ENCODE measurements at regions not wholly inside any gene's neighbourhood (a gene's known extent, or its start where the extent isn't known, plus 50 kb on each side); places are given as distances from the start of the nearest gene placed in this dataset.

- TF ChIP-seq SPI1 (IDR thresholded peaks at IDR 0.05; ENCODE audit: borderline replicate concordance, low read depth) (no peak), GABPA (IDR thresholded peaks at IDR 0.05; ENCODE audit: low read depth) (no peak), REST (IDR thresholded peaks at IDR 0.05; ENCODE audit: insufficient replicate concordance, low read depth) (no peak), POLR2AphosphoS5 (IDR thresholded peaks at IDR 0.05; ENCODE audit: low read depth) (no peak), CTCF (IDR thresholded peaks at IDR 0.05; ENCODE audit: insufficient read depth, low read length) (no peak)
- no peak overlapping the region for H3K27ac ChIP-seq (replicated peaks)
- H3K27me3 ChIP-seq (ENCODE audit: insufficient read depth, poor library complexity, severe bottlenecking): no peaks in the 10 kb centered on the region
- H3K4me3 ChIP-seq (replicated peaks; ENCODE audit: insufficient read depth, low read length): no peak overlapping the region
- no peak for DNase-seq (ENCODE audit: low read depth in 1 of 2, low spot score in 1 of 2)
Observed at GRCh38 chr3:167920747-167921146, 175.0 kb downstream of the GOLIM4 start.

- H3K4me3 ChIP-seq (replicated peaks; ENCODE audit: insufficient read depth, low read length): no peak overlapping the region
- H3K27me3 ChIP-seq (ENCODE audit: insufficient read depth, poor library complexity, severe bottlenecking): no peaks in the 10 kb centered on the region
- no peak for DNase-seq (ENCODE audit: low read depth in 1 of 2, low spot score in 1 of 2)
- H3K27ac ChIP-seq (replicated peaks): no peak overlapping the region
- TF ChIP-seq POLR2AphosphoS5 (IDR thresholded peaks at IDR 0.05; ENCODE audit: low read depth): no peak
- no peak for TF ChIP-seq CTCF (IDR thresholded peaks at IDR 0.05; ENCODE audit: insufficient read depth, low read length)
- TF ChIP-seq GABPA (IDR thresholded peaks at IDR 0.05; ENCODE audit: low read depth): no peak
- TF ChIP-seq SPI1 (IDR thresholded peaks at IDR 0.05; ENCODE audit: borderline replicate concordance, low read depth): no peak
- TF ChIP-seq REST (IDR thresholded peaks at IDR 0.05; ENCODE audit: insufficient replicate concordance, low read depth): no peak
Observed at GRCh38 chr3:167919590-167919989, 176.1 kb downstream of the GOLIM4 start.

GRCh38 chr3:167918686-167919085 is 177.0 kb downstream of the GOLIM4 start:
- TF ChIP-seq REST (IDR thresholded peaks at IDR 0.05; ENCODE audit: insufficient replicate concordance, low read depth): no peak
- no peak for DNase-seq (ENCODE audit: low read depth in 1 of 2, low spot score in 1 of 2)
- Histone ChIP-seq H3K4me3 (replicated peaks; ENCODE audit: insufficient read depth, low read length) (no peak overlapping the region), H3K27me3 (ENCODE audit: insufficient read depth, poor library complexity, severe bottlenecking) (no peaks in the 10 kb centered on the region), H3K27ac (replicated peaks) (no peak overlapping the region)

Data from HL-60 (cell line).